GM12891 (cell line): ENCODE measurements at regions not wholly inside any gene's neighbourhood (a gene's known extent, or its start where the extent isn't known, plus 50 kb on each side); places are given as distances from the start of the nearest gene placed in this dataset.

Source experiments
- POLR2A ChIP-seq: IDR thresholded peaks from 2 replicates; pipeline ENCODE4 v1.6.1; 2011; ENCODE audit warnings: low read depth, low read length, control low read depth
- POLR2AphosphoS5 ChIP-seq: IDR thresholded peaks from 2 replicates; pipeline ENCODE4 v1.6.1; 2011; ENCODE audit warnings: low read depth, low read length, control low read depth
- POU2F2 ChIP-seq: IDR thresholded peaks from 2 replicates; pipeline ENCODE4 v1.6.1; 2011; ENCODE audit warnings: low read depth, mild to moderate bottlenecking, control low read depth, low read length, moderate library complexity
- SPI1 ChIP-seq: IDR thresholded peaks from 2 replicates; pipeline ENCODE4 v1.6.1; 2011; ENCODE audit warnings: low read depth, low read length, control low read depth
- TAF1 ChIP-seq: IDR thresholded peaks from 2 replicates; pipeline ENCODE4 v1.6.1; 2011; ENCODE audit warnings: low read depth, low read length, control low read depth

- TF ChIP-seq POLR2AphosphoS5 (no peak), POLR2A (no peak), POU2F2 (no peak), SPI1 (no peak), TAF1 (no peak)
These were observed 416.0 kb upstream of the IRX2 start for GRCh38 chr5:3167473-3167872.
